ENCODE measurements at regions not wholly inside any gene's neighbourhood (a gene's known extent, or its start where the extent isn't known, plus 50 kb on each side); places are given as distances from the start of the nearest gene placed in this dataset.

DNA sequence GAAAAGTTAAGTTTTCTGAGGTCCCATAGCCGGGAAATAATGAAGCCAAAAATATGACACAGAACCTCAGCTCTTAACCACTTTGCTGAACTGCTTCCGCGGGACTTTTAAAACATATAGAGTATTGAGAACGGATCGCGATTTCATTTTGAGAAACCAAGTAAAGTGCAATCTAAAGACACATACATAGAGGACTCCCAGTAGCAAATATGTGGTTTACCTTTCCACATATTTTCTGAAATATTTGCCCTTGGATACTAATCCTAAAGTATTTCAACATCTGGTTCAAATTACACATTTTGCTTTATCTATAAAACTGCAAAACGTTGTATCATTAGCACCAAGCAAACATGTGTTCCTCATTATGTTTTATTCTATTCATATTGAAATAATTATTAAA is 776.5 kb downstream of the ROBO2 start:
- no peak for DNase-seq (ENCODE audit: extremely low read depth, insufficient read length)
- Histone ChIP-seq H3K4me3 (replicated peaks; ENCODE audit: low read depth, low read length) (no peak overlapping the region), H3K36me3 (ENCODE audit: control insufficient read depth, insufficient read depth, low read length) (no peaks in the 10 kb centered on the region), H3K27me3 (replicated peaks; ENCODE audit: control insufficient read depth, insufficient read depth, low read length) (no peaks in the 10 kb centered on the region)
- TF ChIP-seq, protein P1, sequence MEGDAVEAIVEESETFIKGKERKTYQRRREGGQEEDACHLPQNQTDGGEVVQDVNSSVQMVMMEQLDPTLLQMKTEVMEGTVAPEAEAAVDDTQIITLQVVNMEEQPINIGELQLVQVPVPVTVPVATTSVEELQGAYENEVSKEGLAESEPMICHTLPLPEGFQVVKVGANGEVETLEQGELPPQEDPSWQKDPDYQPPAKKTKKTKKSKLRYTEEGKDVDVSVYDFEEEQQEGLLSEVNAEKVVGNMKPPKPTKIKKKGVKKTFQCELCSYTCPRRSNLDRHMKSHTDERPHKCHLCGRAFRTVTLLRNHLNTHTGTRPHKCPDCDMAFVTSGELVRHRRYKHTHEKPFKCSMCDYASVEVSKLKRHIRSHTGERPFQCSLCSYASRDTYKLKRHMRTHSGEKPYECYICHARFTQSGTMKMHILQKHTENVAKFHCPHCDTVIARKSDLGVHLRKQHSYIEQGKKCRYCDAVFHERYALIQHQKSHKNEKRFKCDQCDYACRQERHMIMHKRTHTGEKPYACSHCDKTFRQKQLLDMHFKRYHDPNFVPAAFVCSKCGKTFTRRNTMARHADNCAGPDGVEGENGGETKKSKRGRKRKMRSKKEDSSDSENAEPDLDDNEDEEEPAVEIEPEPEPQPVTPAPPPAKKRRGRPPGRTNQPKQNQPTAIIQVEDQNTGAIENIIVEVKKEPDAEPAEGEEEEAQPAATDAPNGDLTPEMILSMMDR (IDR thresholded peaks at IDR 0.05; ENCODE audit: insufficient read depth, low read length, poor library complexity, severe bottlenecking) = no peak

DNA sequence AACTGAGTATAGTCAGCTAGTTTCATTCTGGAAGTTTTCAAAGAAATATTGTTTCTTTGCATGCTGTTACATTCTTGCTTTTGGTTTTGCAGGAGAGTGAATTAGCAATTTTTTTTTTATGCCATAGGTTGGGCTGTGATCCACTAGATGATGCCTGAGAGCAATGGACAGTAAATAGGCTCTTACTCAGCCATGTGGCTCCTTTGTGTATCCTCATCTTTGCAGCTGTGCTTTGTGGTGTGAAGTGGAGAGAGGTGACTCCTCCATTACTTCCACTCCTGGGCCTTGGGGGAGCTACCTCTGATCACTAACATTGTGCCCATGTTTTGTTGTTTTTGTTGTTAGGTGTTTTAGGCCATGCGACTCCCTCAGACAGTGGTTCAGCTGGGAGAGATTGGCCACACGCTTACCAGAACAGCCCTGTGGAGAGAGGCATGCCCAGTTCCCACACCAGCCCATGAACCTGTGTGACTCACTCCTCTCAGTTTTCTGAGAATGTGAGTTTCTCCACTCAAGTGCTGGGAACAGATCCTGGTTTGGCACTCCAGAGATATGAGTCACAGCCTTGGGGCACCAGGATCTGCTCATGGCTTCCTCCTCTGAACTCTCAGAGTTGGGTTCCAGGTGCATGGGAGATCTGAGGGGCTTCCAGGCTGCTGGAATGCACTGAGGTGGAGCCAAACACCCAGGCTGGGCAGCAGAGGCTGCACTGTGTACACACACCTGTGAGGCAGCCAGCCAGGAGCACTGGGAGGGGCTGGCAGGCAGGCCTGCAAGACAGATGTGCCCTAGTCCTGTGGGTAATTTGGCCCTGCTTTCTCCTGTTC is 785.3 kb downstream of the ROBO2 start:
- Histone ChIP-seq H3K36me3 (ENCODE audit: control insufficient read depth, insufficient read depth, low read length) (no peaks in the 10 kb centered on the region), H3K27me3 (replicated peaks; ENCODE audit: control insufficient read depth, insufficient read depth, low read length) (no peaks in the 10 kb centered on the region), H3K4me3 (replicated peaks; ENCODE audit: low read depth, low read length) (no peak overlapping the region)
- TF ChIP-seq, protein P1 (IDR thresholded peaks at IDR 0.05; ENCODE audit: insufficient read depth, low read length, poor library complexity, severe bottlenecking) = no peak
- DNase-seq (ENCODE audit: extremely low read depth, insufficient read length) = no peak

DNA sequence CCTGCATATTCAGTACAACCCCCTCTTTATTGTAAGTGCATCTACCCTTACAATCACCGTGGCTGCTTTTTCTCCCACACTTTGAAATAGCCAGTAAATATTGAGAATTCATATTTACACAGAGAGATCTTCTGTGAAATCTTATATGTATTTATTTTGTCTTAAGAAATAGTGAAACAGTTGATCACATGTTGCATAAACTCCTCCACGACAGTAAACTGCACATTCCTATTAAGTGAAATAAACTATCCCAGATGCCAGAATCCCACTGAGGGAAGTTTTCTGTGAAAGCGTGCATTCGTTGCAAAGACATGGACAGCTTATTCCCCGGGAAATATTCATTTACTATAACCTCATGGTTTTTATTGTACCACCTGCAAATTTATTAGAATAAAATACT is 796.0 kb downstream of the ROBO2 start:
- no peaks in the 10 kb centered on the region for H3K27me3 ChIP-seq (replicated peaks; ENCODE audit: control insufficient read depth, insufficient read depth, low read length)
- TF ChIP-seq, protein P1 (IDR thresholded peaks at IDR 0.05; ENCODE audit: insufficient read depth, low read length, poor library complexity, severe bottlenecking) = no peak

DNA sequence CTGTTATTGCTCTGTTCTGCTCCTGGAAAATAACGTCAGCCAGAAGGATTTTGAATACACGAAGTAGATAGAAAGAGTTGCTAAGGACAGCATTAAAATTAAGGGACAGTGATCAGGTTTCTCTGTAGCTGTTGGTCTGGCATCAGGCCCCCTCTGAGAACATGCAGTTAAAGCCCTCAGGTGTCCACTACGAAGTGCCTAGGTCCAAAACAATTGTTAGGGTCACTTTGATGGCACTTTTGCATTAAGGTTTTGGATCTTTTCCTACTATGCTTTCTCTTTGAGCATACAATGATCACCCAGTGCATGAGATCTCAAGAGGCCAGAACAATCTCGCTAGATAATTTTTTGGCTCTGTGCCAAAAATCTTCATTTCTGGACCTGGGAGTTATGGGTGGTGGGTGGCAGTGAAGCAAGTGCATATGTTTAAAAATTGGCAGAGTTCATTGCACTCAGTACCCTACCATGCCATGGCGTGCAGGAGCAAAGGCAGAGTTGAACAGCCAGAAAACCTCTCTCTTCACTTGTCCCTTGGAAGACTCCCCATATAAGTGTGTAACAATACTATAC is 797.6 kb downstream of the ROBO2 start:
- Histone ChIP-seq H3K4me3 (replicated peaks; ENCODE audit: low read depth, low read length) (no peak overlapping the region), H3K36me3 (ENCODE audit: control insufficient read depth, insufficient read depth, low read length) (no peaks in the 10 kb centered on the region), H3K27me3 (replicated peaks; ENCODE audit: control insufficient read depth, insufficient read depth, low read length) (no peaks in the 10 kb centered on the region)
- TF ChIP-seq, protein P1 (IDR thresholded peaks at IDR 0.05; ENCODE audit: insufficient read depth, low read length, poor library complexity, severe bottlenecking) = no peak
- no peak for DNase-seq (ENCODE audit: extremely low read depth, insufficient read length)

More for the DNA sequence above, 796.0 kb downstream of the ROBO2 start:
- no peak overlapping the region for H3K4me3 ChIP-seq (replicated peaks; ENCODE audit: low read depth, low read length)
- no peaks in the 10 kb centered on the region for H3K36me3 ChIP-seq (ENCODE audit: control insufficient read depth, insufficient read depth, low read length)
- DNase-seq (ENCODE audit: extremely low read depth, insufficient read length) = no peak

DNA sequence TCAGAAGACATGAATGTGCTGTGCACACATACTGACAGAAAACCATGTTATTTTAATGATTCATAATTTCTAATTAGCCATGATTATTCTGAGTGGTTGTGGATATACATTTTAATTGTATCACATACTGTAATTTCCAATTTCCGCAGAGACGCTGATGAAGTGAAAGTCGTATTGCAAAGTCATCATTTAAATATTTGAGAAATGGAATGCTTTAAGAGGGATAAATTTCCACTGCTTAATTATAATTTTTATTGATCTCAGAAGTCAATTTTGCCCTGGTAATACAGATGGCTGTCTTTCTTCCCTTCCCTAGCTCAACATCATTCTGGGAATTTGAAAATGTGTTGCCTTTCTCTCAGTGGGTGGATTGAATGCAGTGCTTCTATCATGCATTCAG is 819.3 kb downstream of the ROBO2 start:
- TF ChIP-seq, protein P1 (IDR thresholded peaks at IDR 0.05; ENCODE audit: insufficient read depth, low read length, poor library complexity, severe bottlenecking) = no peak
- DNase-seq (ENCODE audit: extremely low read depth, insufficient read length) = no peak
- Histone ChIP-seq H3K36me3 (ENCODE audit: control insufficient read depth, insufficient read depth, low read length) (no peaks in the 10 kb centered on the region), H3K27me3 (replicated peaks; ENCODE audit: control insufficient read depth, insufficient read depth, low read length) (no peaks in the 10 kb centered on the region), H3K4me3 (replicated peaks; ENCODE audit: low read depth, low read length) (no peak overlapping the region)

All from GM06990 (cell line).